GM21423 (cell line): ENCODE measurements at regions not wholly inside any gene's neighbourhood (a gene's known extent, or its start where the extent isn't known, plus 50 kb on each side); places are given as distances from the start of the nearest gene placed in this dataset.

Source experiments
- ATAC-seq: cut with Tn5 transposase; IDR thresholded peaks from one replicate; pipeline ENCODE4 v1.9.1; 2021; ENCODE audit warnings: mild to moderate bottlenecking, moderate library complexity; ENCODE audit not compliant: unreplicated experiment

- ATAC-seq: no peak
These were observed 183.4 kb downstream of the ABCC12 start for GRCh38 chr16:47972246-47972985.

GRCh38 chr16:47971225-47971624, 184.6 kb downstream of the ABCC12 start:
- no peak for ATAC-seq

GRCh38 chr16:47970291-47970931, 185.4 kb downstream of the ABCC12 start:
- no peak for ATAC-seq

GRCh38 chr16:47967374-47967773, 188.4 kb downstream of the ABCC12 start:
- no peak for ATAC-seq

- ATAC-seq: no peak
These were observed 189.5 kb downstream of the ABCC12 start for GRCh38 chr16:47966325-47966724.

GRCh38 chr16:47965439-47965838, 190.4 kb downstream of the ABCC12 start:
- no peak for ATAC-seq

GRCh38 chr16:47958726-47959125, 197.1 kb downstream of the ABCC12 start:
- ATAC-seq: no peak

- no peak for ATAC-seq
These were observed 198.9 kb downstream of the ABCC12 start for GRCh38 chr16:47956916-47957315.

GRCh38 chr16:47949714-47950113, 206.1 kb downstream of the ABCC12 start:
- no peak for ATAC-seq

GRCh38 chr16:47949276-47949675, 206.5 kb downstream of the ABCC12 start:
- no peak for ATAC-seq

- no peak for ATAC-seq
These were observed 208.1 kb downstream of the ABCC12 start for GRCh38 chr16:47947723-47948122.

- no peak for ATAC-seq
These were observed 209.7 kb downstream of the ABCC12 start for GRCh38 chr16:47946092-47946491.

- no peak for ATAC-seq
These were observed 211.2 kb downstream of the ABCC12 start for GRCh38 chr16:47944589-47944988.

GRCh38 chr16:47943235-47943634, 212.6 kb downstream of the ABCC12 start:
- no peak for ATAC-seq

GRCh38 chr16:47940466-47940865, 215.3 kb downstream of the ABCC12 start:
- no peak for ATAC-seq

GRCh38 chr16:47939680-47940079, 216.1 kb downstream of the ABCC12 start:
- ATAC-seq: no peak

- ATAC-seq: no peak
These were observed 217.5 kb downstream of the ABCC12 start for GRCh38 chr16:47938272-47938671.

GRCh38 chr16:47928008-47928407, 227.8 kb downstream of the ABCC12 start:
- ATAC-seq: no peak

GRCh38 chr16:47927330-47927729, 228.5 kb downstream of the ABCC12 start:
- ATAC-seq: no peak

- no peak for ATAC-seq
These were observed 229.9 kb downstream of the ABCC12 start for GRCh38 chr16:47925811-47926460.

- no peak for ATAC-seq
These were observed 230.8 kb downstream of the ABCC12 start for GRCh38 chr16:47924950-47925349.

GRCh38 chr16:47921535-47921934, 234.3 kb downstream of the ABCC12 start:
- no peak for ATAC-seq
